ENCODE measurements at regions not wholly inside any gene's neighbourhood (a gene's known extent, or its start where the extent isn't known, plus 50 kb on each side); places are given as distances from the start of the nearest gene placed in this dataset.

GRCh38 chr6:95478941-95479340 lies 98.4 kb upstream of the MANEA start:
- intact Hi-C loops (cut with DNase I): no loop called here
- no peaks in the 10 kb centered on the region for H3K4me1 ChIP-seq
- TF ChIP-seq POLR2A (IDR thresholded peaks at IDR 0.05) (no peak), CTCF (IDR thresholded peaks at IDR 0.05) (no peak)
- ATAC-seq (no peak), DNase-seq (no peak)
- peaks cover 0 to 7% (median 0%) of the 10 kb centered on the region in 12 donors for H3K9me3 ChIP-seq
- no peaks in the 10 kb centered on the region for H3K27me3 ChIP-seq
- no peaks in the 10 kb centered on the region for H3K36me3 ChIP-seq
- H3K27ac ChIP-seq: no peak overlapping the region
- no peak overlapping the region for H3K4me3 ChIP-seq

- Histone ChIP-seq H3K4me1 (no peaks in the 10 kb centered on the region), H3K36me3 (no peaks in the 10 kb centered on the region), H3K4me3 (no peak overlapping the region), H3K9me3 (no peaks in the 10 kb centered on the region), H3K27ac (no peak overlapping the region), H3K27me3 (no peaks in the 10 kb centered on the region)
- TF ChIP-seq POLR2A (IDR thresholded peaks at IDR 0.05): no peak
- no peak for TF ChIP-seq CTCF (IDR thresholded peaks at IDR 0.05)
- ATAC-seq (no peak), DNase-seq (no peak)
- intact Hi-C loops (cut with DNase I): no loop called here
Observed at GRCh38 chr6:95487817-95488216, 89.5 kb upstream of the MANEA start.

GRCh38 chr6:95489185-95489863 lies 88.0 kb upstream of the MANEA start:
- ATAC-seq (no peak), DNase-seq (no peak)
- Histone ChIP-seq H3K4me3 (no peak overlapping the region), H3K36me3 (no peaks in the 10 kb centered on the region), H3K27ac (no peak overlapping the region), H3K9me3 (no peaks in the 10 kb centered on the region), H3K27me3 (no peaks in the 10 kb centered on the region), H3K4me1 (no peaks in the 10 kb centered on the region)
- intact Hi-C loops (cut with DNase I): no loop called here
- WGBS, 4 donors: 37 to 73% (median 47%) methylated on average over 3 of the region's 3 CpGs
- TF ChIP-seq CTCF (IDR thresholded peaks at IDR 0.05): no peak
- TF ChIP-seq POLR2A (IDR thresholded peaks at IDR 0.05): no peak

- 89 to 93% (median 92%) methylated on average over 18 to 28 of the region's 28 CpGs for WGBS, 4 donors
- no peak for ATAC-seq
- no peak for DNase-seq
- intact Hi-C loops (cut with DNase I): no loop called here
- Histone ChIP-seq H3K27me3 (no peaks in the 10 kb centered on the region), H3K4me3 (no peak overlapping the region), H3K27ac (no peak overlapping the region), H3K4me1 (no peaks in the 10 kb centered on the region), H3K36me3 (no peaks in the 10 kb centered on the region), H3K9me3 (peaks cover 0 to 6% (median 0%) of the 10 kb centered on the region in 12 donors)
- TF ChIP-seq CTCF (IDR thresholded peaks at IDR 0.05) (no peak), POLR2A (IDR thresholded peaks at IDR 0.05) (no peak)
Observed at GRCh38 chr6:95496769-95497426, 80.4 kb upstream of the MANEA start.

Data from heart left ventricle (tissue), 16 donors.